HG02763 (cell line): ENCODE measurements at regions not wholly inside any gene's neighbourhood (a gene's known extent, or its start where the extent isn't known, plus 50 kb on each side); places are given as distances from the start of the nearest gene placed in this dataset.

Experiments used
- ATAC-seq: cut with Tn5 transposase; IDR thresholded peaks from one replicate; pipeline ENCODE4 v1.9.1; 2021; ENCODE audit warnings: mild to moderate bottlenecking, moderate library complexity; ENCODE audit not compliant: unreplicated experiment

DNA sequence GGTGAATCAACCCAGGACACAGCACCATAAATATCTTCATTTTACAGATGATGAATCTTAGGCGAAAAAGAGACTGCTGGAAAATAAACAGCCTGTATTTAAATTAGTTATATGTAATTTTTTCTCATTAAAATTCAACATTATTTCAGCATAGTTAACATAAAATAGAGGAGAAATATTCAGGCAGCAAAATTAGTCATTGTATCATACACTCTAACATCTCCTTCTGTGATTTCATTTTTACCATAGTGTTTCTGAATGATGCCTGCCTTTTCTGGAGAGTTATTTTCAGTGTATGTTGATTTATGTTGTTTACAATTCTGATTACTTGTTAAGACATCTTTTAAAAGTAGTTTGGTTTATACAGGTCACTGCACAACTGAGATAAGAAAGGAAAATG, 82.3 kb upstream of the KCNIP4 start:
- no peak for ATAC-seq

DNA sequence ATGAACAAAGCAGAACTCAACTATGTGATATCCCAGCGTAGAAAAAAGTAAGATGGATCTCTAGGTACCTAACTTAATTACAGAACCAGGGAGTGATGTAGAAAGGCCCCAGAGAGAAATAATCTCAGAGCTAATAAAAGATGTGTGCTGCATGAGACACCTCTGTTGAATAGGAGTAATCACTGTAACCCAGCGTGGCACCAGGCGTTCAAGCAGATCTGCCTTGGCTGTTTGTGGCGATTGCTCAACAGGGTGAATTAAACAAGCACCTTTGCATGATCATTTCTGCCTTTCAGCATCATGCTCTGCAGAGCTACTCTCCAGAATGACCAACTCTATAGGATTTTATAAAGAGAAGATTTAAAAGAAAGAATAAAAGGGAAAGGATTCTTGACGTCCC, 81.7 kb upstream of the KCNIP4 start:
- ATAC-seq: no peak

DNA sequence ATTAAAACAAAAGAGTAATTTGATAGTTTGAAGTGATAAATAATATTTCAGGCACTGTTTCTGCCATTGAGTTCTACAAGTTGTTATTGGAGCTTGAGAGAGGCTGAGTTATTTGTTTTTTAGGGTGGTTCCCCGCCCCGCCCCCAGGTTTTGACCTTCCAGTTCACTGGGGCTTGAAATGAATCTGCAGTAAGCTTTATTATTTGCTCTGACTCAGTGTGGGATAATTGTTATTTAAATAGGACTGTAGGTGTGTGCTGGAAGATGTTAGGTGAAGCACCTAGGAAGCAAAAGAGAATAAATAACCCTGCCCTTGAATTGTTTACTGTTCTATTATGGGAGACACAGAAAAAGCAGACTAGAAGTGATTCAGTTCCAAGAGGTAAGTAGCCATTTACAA, 81.2 kb upstream of the KCNIP4 start:
- ATAC-seq: no peak

DNA sequence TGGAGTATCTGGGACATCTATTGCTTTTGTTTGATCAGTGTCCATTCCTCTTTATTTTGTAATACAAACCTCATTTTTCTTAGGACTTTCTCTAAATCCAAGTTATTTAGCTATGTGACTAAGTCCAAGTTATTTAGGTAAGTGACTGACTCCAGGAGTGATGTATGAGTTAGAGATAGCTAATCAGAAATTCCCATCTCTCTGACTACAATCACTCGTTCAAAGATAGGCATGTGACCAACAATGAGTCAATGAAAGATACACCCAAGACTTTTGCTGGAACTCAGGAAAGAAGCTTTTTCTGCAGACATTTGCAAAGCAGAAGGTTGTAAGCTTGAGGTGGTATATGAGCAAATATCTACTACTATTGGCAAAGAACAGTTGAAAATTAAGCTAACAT, 72.5 kb upstream of the KCNIP4 start:
- no peak for ATAC-seq

DNA sequence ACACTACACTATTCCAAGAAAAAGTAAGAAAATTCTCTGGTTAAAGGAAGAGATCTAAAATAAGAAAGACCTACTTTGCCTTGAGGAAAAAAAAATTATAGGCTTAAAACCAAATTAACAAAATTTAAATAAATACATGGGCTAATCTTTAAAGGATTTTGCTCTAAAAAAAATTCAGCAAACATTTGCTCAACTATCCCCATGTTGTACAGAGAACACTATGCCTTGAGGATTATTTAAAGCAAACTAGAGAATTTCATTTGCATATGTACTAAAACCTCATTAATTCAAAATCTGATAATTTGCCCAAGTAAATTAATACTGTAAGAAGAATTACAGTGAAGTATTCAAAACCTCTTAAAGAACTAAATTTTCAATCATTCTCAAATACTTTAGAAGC, 71.6 kb upstream of the KCNIP4 start:
- ATAC-seq: no peak

DNA sequence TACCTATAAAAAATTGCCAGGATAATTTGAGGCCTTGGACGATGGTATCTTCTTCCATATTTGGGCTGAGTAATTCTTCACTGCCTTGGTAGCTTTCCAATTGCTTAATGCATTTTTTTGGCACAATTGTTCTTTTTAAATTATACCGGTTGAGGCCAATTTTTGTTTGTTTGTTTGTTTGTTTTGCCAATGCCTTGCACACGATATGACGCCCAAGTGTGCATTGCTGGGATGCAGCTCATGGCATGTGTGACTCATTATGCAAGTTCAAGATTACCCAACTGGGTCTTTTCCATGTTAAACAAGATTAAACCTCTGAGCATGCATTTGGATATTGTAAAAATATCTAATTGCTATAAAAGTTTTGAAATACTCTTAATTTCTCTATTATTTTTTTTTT, 71.1 kb upstream of the KCNIP4 start:
- no peak for ATAC-seq

DNA sequence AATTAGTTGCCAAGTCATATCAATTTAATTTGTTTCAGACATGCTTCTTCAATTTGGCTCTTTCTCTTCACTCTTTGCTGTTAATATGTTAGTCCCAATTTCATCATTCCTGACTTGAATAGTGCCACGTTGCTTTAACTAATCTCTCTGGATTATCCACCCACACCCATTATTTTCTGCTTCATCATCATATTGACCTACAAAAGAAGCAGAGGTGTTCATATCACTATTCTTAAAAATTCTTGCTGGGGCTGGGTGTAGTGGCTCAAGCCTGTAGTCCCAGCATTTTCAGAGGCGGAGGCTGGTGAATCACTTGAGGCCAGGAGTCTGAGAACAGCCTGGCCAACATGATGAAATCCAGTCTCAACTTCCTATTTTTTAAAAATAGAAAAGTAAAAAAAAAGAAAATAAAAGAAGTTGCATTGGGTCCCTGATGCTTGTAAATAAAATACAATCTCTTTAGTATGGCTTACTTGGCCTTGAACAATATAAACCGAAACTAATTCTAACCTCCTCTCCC, 65.7 kb upstream of the KCNIP4 start:
- ATAC-seq: no peak

DNA sequence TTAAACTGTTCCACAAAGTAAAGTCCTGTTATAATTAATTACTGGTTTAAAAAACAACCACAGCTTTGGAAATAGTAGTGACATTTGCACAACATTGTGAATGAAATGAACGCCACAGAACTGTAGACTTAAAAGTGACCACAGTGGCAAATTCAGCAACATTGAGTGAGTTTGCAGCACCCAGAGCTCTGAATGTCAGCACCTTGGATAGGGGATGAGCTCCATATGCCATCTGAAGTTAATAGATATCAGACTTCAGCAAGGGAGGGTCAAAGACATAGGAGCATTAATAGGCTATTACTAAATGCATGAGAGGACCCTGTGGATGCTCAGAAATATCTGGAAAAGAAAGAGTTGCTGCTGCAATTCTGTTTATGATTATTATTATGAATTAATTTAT, 55.3 kb upstream of the KCNIP4 start:
- no peak for ATAC-seq
